ENCODE measurements at regions not wholly inside any gene's neighbourhood (a gene's known extent, or its start where the extent isn't known, plus 50 kb on each side); places are given as distances from the start of the nearest gene placed in this dataset.
"Not testable (repeated sequence)": the region's sequence is repeated elsewhere in the genome, so short reads cannot be mapped to it uniquely, and the experiment has no call there.

DNA sequence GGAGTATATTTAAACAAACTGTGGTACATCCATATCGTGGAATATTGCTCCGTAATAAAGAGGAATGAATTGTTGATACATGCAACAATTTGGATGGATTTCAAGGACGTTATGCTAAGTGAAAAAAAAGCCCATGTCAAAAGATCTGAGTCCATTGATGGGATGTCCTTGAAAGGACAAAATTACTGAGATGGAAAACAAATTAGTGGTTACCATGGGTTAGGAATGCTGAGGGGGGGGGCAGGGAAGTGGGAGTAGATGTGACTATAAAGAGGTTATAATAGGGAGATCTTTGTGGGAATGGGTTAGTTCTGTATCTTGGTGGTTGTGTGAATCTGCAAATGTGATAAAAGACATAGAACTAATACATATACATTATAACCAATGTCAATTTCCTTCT, 409.3 kb downstream of the SRGAP2C start:
- H3K27ac Mint-ChIP-seq, result no peak overlapping the region

DNA sequence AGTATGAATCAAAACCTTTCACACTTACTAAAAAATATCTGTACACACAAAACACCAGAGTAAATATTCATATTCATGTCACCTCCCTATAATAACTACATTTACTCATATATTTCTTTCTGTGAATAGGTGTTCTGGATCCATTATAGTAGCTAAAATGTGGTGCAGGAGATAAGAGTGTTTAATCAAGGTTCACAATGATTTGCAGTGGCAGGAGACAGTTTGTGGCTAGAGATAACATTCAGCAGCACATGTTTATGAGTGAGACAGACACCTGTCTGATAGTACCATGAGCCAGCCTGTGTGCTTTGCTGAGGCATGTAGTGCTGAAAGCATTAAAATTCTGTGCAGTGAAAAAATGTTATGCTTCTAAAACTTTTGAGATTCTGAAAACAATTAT, 410.3 kb downstream of the SRGAP2C start:
- no peak for ATAC-seq
- DNase-seq (ENCODE audit: low spot score in 2 of 2), result no peak
- H3K9me3 Mint-ChIP-seq, result peaks cover 0 to 3% of the 10 kb centered on the region in 2 donors
- no peak overlapping the region for H3K27ac Mint-ChIP-seq
- peaks cover 0 to 10% of the 10 kb centered on the region in 2 donors for H3K36me3 Mint-ChIP-seq

More for the DNA sequence above, 409.3 kb downstream of the SRGAP2C start:
- peaks cover 0 to 3% of the 10 kb centered on the region in 2 donors for H3K9me3 Mint-ChIP-seq
- peaks cover 0 to 5% of the 10 kb centered on the region in 2 donors for H3K36me3 Mint-ChIP-seq
- no peak for DNase-seq (ENCODE audit: low spot score in 2 of 2)
- no peak for ATAC-seq

DNA sequence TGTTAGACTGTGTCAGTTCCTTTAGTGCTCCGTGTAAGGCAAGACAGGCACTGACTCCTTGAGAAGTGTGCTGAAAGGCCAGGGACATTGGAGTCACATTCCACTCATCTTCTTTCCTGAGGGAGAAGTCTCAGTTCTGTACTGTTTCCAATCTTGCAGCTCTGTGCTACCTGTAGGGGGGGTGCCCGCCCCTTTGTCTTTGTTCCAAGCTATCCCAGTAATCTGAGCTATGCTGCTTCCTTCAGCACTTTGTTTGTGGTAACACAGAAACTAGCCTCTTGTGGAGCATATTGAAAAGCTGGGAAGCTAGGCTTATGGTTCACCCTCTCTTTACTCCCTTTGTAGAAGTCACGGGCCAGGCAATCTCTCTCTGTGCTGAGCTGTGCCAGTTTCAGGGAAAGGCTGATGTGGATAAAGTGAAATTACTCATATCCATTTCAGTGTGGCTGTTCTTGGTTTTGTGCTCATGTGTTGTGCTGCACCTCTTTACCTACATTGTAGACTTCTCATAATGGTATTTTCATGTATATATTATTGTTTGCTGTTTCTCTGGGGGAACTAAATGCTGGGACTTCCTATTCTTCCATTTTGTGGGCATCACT, 420.2 kb downstream of the SRGAP2C start:
- DNase-seq (ENCODE audit: low spot score in 2 of 2); H3K27ac Mint-ChIP-seq: not testable (repeated sequence)
- peaks cover 13 to 34% of the 10 kb centered on the region in 2 donors for H3K36me3 Mint-ChIP-seq
- peak in 1 of 2 donors; percentile 79 for ATAC-seq
- peaks cover 14 to 17% of the 10 kb centered on the region in 2 donors for H3K9me3 Mint-ChIP-seq

DNA sequence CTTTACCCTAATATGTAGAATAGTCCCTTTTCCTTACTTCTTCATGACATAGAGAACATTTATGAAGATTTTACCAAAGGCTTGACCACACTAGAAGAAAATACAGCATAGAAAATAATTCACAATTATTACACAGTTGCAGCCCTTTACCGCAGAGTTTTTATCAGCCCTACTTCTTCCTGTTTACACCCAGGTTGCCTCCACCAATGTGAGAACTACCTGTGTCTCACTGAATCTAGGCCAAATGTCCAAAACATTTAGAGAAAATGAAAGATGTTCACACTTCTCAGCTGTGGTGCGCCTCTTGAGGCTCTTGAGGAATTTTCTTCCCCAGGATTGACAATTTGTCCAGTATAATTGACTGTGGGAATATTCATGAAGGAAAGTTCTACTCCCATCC, 422.7 kb downstream of the SRGAP2C start:
- DNase-seq (ENCODE audit: low spot score in 2 of 2); ATAC-seq; H3K9me3 Mint-ChIP-seq; H3K27ac Mint-ChIP-seq: not testable (repeated sequence)
- H3K36me3 Mint-ChIP-seq, result peaks cover 0 to 10% of the 10 kb centered on the region in 2 donors
